Neuronal stem cell (in vitro differentiated cells): ENCODE measurements at regions not wholly inside any gene's neighbourhood (a gene's known extent, or its start where the extent isn't known, plus 50 kb on each side); places are given as distances from the start of the nearest gene placed in this dataset.
"Not testable (repeated sequence)": the region's sequence is repeated elsewhere in the genome, so short reads cannot be mapped to it uniquely, and the experiment has no call there.

Experiments
- DNase-seq: peaks from one replicate; pipeline ENCODE4 v3.0.0-alpha.2; 2013; ENCODE audit warnings: low spot score
- H2AFZ ChIP-seq: one replicate; pipeline ENCODE4 v1.6.1; 2013; ENCODE audit warnings: mild to moderate bottlenecking, low read length, inconsistent platforms
- H2AK5ac ChIP-seq: 2 replicates; pipeline ENCODE4 v1.6.1; 2013; ENCODE audit warnings: low read depth, mild to moderate bottlenecking, inconsistent platforms, low read length, moderate library complexity, mixed read lengths
- H2BK120ac ChIP-seq: 2 replicates; pipeline ENCODE4 v1.6.1; 2013; ENCODE audit warnings: low read depth, mild to moderate bottlenecking, inconsistent platforms, low read length, moderate library complexity, mixed read lengths
- H2BK12ac ChIP-seq: one replicate; pipeline ENCODE4 v1.6.1; 2013; ENCODE audit warnings: low read length, inconsistent platforms
- H2BK15ac ChIP-seq: 2 replicates; pipeline ENCODE4 v1.6.1; 2013; ENCODE audit warnings: mild to moderate bottlenecking, low read length, inconsistent platforms, mixed read lengths
- H2BK5ac ChIP-seq: one replicate; pipeline ENCODE4 v1.6.1; 2013; ENCODE audit warnings: inconsistent platforms, mild to moderate bottlenecking, low read length, moderate library complexity
- H3K14ac ChIP-seq: one replicate; pipeline ENCODE4 v1.6.1; 2013; ENCODE audit warnings: low read length, inconsistent platforms
- H3K18ac ChIP-seq: 2 replicates; pipeline ENCODE4 v1.6.1; 2013; ENCODE audit warnings: low read length, inconsistent platforms
- H3K23ac ChIP-seq: 2 replicates; pipeline ENCODE4 v1.6.1; 2013; ENCODE audit warnings: low read depth, mild to moderate bottlenecking, mixed read lengths, low read length, inconsistent platforms; ENCODE audit not compliant: poor library complexity
- H3K27ac ChIP-seq: replicated peaks from 3 replicates; pipeline ENCODE4 v1.5.1; 2013; ENCODE audit warnings: low read length, inconsistent platforms
- H3K27me3 ChIP-seq, 3 experiments: 2 replicates each; pipeline ENCODE4 v1.6.1; 2013; ENCODE audit warnings: low read length in 3 of 3, mild to moderate bottlenecking in 2 of 3, inconsistent platforms in 1 of 3, low read depth in 1 of 3, mixed read lengths in 1 of 3, moderate library complexity in 1 of 3; ENCODE audit not compliant: control insufficient read depth in 3 of 3, insufficient read depth in 3 of 3
- H3K36me3 ChIP-seq, 2 donors: replicated peaks in 1 of 2; 2 replicates each; pipeline ENCODE4 v1.6.1; 2013; ENCODE audit warnings: low read length in 2 of 2; ENCODE audit not compliant: control insufficient read depth in 2 of 2, insufficient read depth in 2 of 2
- H3K4ac ChIP-seq: 2 replicates; pipeline ENCODE4 v1.6.1; 2013; ENCODE audit warnings: inconsistent platforms, mild to moderate bottlenecking, low read length, moderate library complexity
- H3K4me1 ChIP-seq, 2 donors: 1 replicate in 1 of 2; 2 replicates in 1 of 2; pipeline ENCODE4 v1.6.1; 2013; ENCODE audit warnings: low read length in 2 of 2, low read depth in 1 of 2; ENCODE audit not compliant: control insufficient read depth in 2 of 2, insufficient read depth in 1 of 2
- H3K4me2 ChIP-seq: one replicate; pipeline ENCODE4 v1.6.1; 2013; ENCODE audit warnings: mild to moderate bottlenecking, low read length, inconsistent platforms; ENCODE audit not compliant: insufficient read depth, poor library complexity, severe bottlenecking
- H3K4me3 ChIP-seq, 2 donors: 2 replicates each; pipeline ENCODE4 v1.5.1; 2013; ENCODE audit warnings: low read length in 2 of 2, mild to moderate bottlenecking in 2 of 2, inconsistent platforms in 1 of 2, moderate library complexity in 1 of 2
- H3K79me1 ChIP-seq: one replicate; pipeline ENCODE4 v1.6.1; 2013; ENCODE audit warnings: low read depth, mild to moderate bottlenecking, inconsistent platforms, low read length, moderate library complexity
- H3K9ac ChIP-seq: one replicate; pipeline ENCODE4 v1.6.1; 2013; ENCODE audit warnings: mild to moderate bottlenecking, low read depth, low read length, inconsistent platforms; ENCODE audit not compliant: poor library complexity
- H3K9me3 ChIP-seq, 2 donors: replicated peaks in 1 of 2; 2 replicates each; pipeline versions ENCODE3 to v1.6.1; 2013; ENCODE audit warnings: low read length in 2 of 2, mild to moderate bottlenecking in 2 of 2, inconsistent platforms in 1 of 2, low read depth in 1 of 2, mixed read lengths in 1 of 2, moderate library complexity in 1 of 2; ENCODE audit not compliant: control insufficient read depth in 2 of 2, insufficient read depth in 1 of 2
- H4K8ac ChIP-seq: one replicate; pipeline ENCODE4 v1.6.1; 2013; ENCODE audit warnings: low read depth, mild to moderate bottlenecking, inconsistent platforms, low read length, moderate library complexity
- H4K91ac ChIP-seq: one replicate; pipeline ENCODE4 v1.6.1; 2013; ENCODE audit warnings: low read length, low read depth, mild to moderate bottlenecking, inconsistent platforms; ENCODE audit not compliant: poor library complexity
- whole genome bisulfite sequencing, 2 donors: extraction: QIAGEN DNeasy Blood & Tissue Kit; methylation state at CpG; one replicate each; pipeline ENCODE4 v1.1.7; 2013; ENCODE audit warnings: missing lambda C conversion rate in 2 of 2, mixed read lengths in 1 of 2; ENCODE audit not compliant: insufficient read length in 2 of 2, insufficient replicate concordance in 1 of 2; ENCODE audit errors: extremely low coverage in 2 of 2; 5-methylcytosine and 5-hydroxymethylcytosine counted together

DNA sequence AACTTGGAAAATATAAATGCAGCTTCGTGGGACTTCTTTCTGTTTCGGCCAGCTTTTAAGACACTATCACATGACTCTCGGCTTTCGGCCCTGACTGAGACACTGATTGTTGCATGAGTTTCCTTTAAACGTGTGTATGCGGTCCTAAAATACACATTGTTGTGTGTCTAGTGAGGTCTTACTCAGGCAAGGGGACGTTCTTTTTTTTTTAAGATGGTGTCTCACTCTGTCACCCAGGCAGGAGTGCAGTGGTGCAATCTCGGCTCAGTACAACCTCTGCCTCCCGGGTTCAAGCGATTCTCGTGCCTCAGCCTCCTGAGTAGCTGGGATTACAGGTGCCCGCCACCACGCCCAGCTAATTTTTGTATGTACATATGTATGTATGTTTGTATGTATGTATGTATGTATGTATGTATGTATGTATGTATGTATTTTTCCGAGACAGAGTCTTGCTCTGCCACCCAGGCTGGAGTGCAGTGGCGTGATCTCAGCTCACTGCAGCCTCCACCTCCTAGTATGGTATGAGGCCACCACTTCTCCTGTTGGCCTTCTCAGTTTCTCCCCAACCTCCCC, 63.2 kb upstream of the PHLPP1 start:
- H3K14ac ChIP-seq, H2BK120ac ChIP-seq, H3K18ac ChIP-seq, H3K9me3 ChIP-seq, H3K27me3 ChIP-seq, H2BK15ac ChIP-seq, H2AK5ac ChIP-seq, H3K36me3 ChIP-seq, DNase-seq, H3K27ac ChIP-seq, H3K4ac ChIP-seq, H2BK5ac ChIP-seq, H3K4me3 ChIP-seq, H2BK12ac ChIP-seq, H4K8ac ChIP-seq, H3K9ac ChIP-seq, H3K79me1 ChIP-seq, H4K91ac ChIP-seq, H3K23ac ChIP-seq, H3K4me2 ChIP-seq, H3K4me1 ChIP-seq: not testable (repeated sequence)
- no CpG with 5 or more reads among the region's 15 CpGs for WGBS, 2 donors
- peak overlapping the region; percentile 36 for H2AFZ ChIP-seq

DNA sequence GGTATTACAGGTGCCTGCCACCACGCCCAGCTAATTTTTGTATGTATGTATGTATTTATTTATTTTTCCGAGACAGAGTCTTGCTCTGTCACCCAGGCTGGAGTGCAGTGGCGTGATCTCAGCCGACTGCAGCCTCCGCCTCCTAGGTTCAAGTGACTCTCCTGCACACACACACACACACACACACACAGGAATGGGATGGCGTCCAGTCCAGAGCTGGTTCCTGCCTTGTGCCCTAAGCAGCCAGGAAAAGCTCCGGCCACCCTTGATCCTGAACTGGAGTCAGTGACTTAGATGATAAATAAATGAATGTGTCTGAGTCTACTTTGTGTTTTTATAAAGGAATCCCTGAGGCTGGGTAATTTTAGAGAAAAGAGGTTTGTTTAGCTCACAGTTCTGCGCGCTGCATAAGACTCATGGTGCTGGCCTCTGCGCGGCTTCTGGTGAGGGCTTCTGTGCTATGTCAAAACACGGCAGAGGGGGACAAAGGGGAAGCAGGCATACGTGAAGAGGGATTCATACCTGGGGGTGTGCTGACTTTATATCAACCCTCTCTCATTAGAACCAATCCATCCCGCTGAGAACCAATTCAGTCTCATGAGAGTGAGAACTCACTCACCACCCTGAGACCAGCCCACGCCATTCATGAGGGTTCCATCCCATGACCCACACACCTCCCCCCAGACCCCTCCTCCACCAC, 59.7 kb upstream of the PHLPP1 start:
- Histone ChIP-seq H3K27me3 (no peaks in the 10 kb centered on the region), H3K79me1 (no peaks in the 10 kb centered on the region), H3K36me3 (no peaks in the 10 kb centered on the region), H3K27ac (no peak overlapping the region), H2AFZ (no peak overlapping the region), H2AK5ac (no peak overlapping the region), H3K14ac (no peak overlapping the region), H2BK12ac (no peak overlapping the region), H3K4me3 (no peak overlapping the region), H2BK5ac (no peak overlapping the region), H3K4me1 (no peaks in the 10 kb centered on the region), H3K23ac (no peak overlapping the region), H3K4ac (no peak overlapping the region), H2BK120ac (no peak overlapping the region), H2BK15ac (no peak overlapping the region), H3K9me3 (no peaks in the 10 kb centered on the region), H4K91ac (no peak overlapping the region), H3K4me2 (no peak overlapping the region), H3K9ac (no peak overlapping the region), H4K8ac (no peak overlapping the region), H3K18ac (no peak overlapping the region)
- no peak for DNase-seq
- WGBS, 2 donors, result no CpG with 5 or more reads among the region's 15 CpGs

DNA sequence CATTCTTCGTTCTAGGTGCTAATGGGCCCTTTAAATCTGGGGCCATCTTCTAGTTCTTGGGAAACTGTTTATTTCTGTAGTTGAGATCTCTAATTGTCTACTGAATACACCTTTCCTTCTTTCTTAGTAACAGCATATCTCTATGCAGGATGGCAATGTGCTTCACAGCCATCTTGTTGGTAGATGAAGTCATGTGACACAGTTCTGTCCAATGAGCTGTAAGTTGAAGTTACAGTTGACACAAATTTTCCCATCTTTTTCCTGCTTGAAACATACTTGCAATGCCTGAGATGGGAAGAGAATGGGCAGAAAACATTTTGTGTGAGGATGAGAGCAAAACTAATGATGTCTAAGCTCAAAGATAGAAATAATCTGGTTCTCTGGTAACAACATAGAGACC, 57.3 kb upstream of the PHLPP1 start:
- no peak overlapping the region for H3K4me3 ChIP-seq
- no peak overlapping the region for H3K14ac ChIP-seq
- H3K9ac ChIP-seq, result no peak overlapping the region
- H3K4me1 ChIP-seq, result no peaks in the 10 kb centered on the region
- no peaks in the 10 kb centered on the region for H3K79me1 ChIP-seq
- H2BK15ac ChIP-seq, result no peak overlapping the region
- no CpG with 5 or more reads among the region's 1 CpG for WGBS, 2 donors
- H3K9me3 ChIP-seq, result no peaks in the 10 kb centered on the region
- DNase-seq, result no peak
- no peak overlapping the region for H2AK5ac ChIP-seq
- no peak overlapping the region for H3K23ac ChIP-seq
- H4K91ac ChIP-seq, result no peak overlapping the region
- no peak overlapping the region for H2BK12ac ChIP-seq
- H3K4me2 ChIP-seq, result no peak overlapping the region
- H2BK5ac ChIP-seq, result no peak overlapping the region
- H3K4ac ChIP-seq, result no peak overlapping the region
- H2BK120ac ChIP-seq, result no peak overlapping the region
- H3K18ac ChIP-seq, result no peak overlapping the region
- no peaks in the 10 kb centered on the region for H3K36me3 ChIP-seq
- no peak overlapping the region for H4K8ac ChIP-seq
- no peak overlapping the region for H3K27ac ChIP-seq
- H3K27me3 ChIP-seq, result no peaks in the 10 kb centered on the region
- H2AFZ ChIP-seq, result peak overlapping the region; percentile 46

DNA sequence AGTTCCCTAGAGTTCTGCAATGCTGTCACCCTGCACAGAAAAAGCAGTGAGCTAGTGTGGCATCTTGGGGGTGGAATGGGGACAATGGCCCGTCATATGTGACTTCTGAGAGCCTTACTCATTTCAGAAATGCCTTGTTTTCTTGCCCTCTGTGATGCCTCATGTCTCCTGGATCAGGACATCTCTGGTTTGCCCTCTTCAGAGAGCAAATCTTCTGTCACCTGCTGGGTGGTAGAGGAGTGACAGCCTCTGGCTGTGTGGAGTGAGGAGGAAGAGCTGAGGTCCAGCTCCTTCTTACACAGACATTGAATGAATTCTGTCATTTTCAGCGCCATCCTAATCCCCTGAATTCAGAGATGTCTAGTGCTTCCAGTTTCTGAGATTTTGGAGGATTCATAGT, 55.6 kb upstream of the PHLPP1 start:
- Histone ChIP-seq H3K27ac (no peak overlapping the region), H3K9me3 (no peaks in the 10 kb centered on the region), H2BK12ac (no peak overlapping the region), H3K14ac (no peak overlapping the region), H2BK120ac (no peak overlapping the region), H2AFZ (no peak overlapping the region), H3K4me2 (no peak overlapping the region), H3K4me3 (no peak overlapping the region), H3K23ac (no peak overlapping the region), H2AK5ac (no peak overlapping the region), H3K27me3 (no peaks in the 10 kb centered on the region), H2BK15ac (no peak overlapping the region), H3K36me3 (no peaks in the 10 kb centered on the region), H2BK5ac (no peak overlapping the region), H3K9ac (no peak overlapping the region), H4K91ac (no peak overlapping the region), H3K79me1 (no peaks in the 10 kb centered on the region), H3K4ac (no peak overlapping the region), H3K18ac (no peak overlapping the region), H3K4me1 (no peaks in the 10 kb centered on the region), H4K8ac (no peak overlapping the region)
- DNase-seq, result no peak
- no CpG with 5 or more reads among the region's 2 CpGs for WGBS, 2 donors
